WTC11 (cell line): ENCODE measurements at regions not wholly inside any gene's neighbourhood (a gene's known extent, or its start where the extent isn't known, plus 50 kb on each side); places are given as distances from the start of the nearest gene placed in this dataset.

Experiments
- ATAC-seq: fragments of 200-7000 bp; cut with Tn5 transposase; 2 replicates; pipeline ENCODE4 v1.10.0; 2021; ENCODE audit warnings: mild to moderate bottlenecking, moderate library complexity
- CTCF ChIA-PET: fragments of 300-600 bp; sonication (Branson Sonifier 250); formaldehyde crosslinking; loops from one replicate; lab custom pipeline; 2021; ENCODE audit warnings: antibody characterized with exemption; lab: Charles Lee
- POLR2A ChIA-PET: fragments of 350-600 bp; sonication (Branson Sonifier 250); formaldehyde crosslinking; loops from one replicate; lab custom pipeline; 2021; ENCODE audit warnings: antibody characterized with exemption; lab: Charles Lee
- DNase-seq: peaks from one replicate; pipeline ENCODE4 v3.0.0; 2021; ENCODE audit warnings: low spot score
- H3K27ac Mint-ChIP-seq: 2 replicates; pipeline ENCODE4 v1.8.0; 2021; ENCODE audit warnings: mixed read lengths
- H3K27me3 Mint-ChIP-seq: 2 replicates; pipeline ENCODE4 v1.8.0; 2021; ENCODE audit warnings: low read depth, mild to moderate bottlenecking, moderate library complexity, mixed read lengths
- H3K36me3 Mint-ChIP-seq: 2 replicates; pipeline ENCODE4 v1.8.0; 2021; ENCODE audit warnings: mixed read lengths
- H3K4me1 Mint-ChIP-seq: 2 replicates; pipeline ENCODE4 v1.8.0; 2022; ENCODE audit warnings: mixed read lengths
- H3K4me3 Mint-ChIP-seq: 2 replicates; pipeline ENCODE4 v1.8.0; 2021; ENCODE audit warnings: mild to moderate bottlenecking, moderate library complexity, mixed read lengths
- H3K9me3 Mint-ChIP-seq: 2 replicates; pipeline ENCODE4 v1.8.0; 2021; ENCODE audit warnings: mixed read lengths
- CTCF ChIP-seq: fragments of 200-600 bp; IDR thresholded peaks from 2 replicates; pipeline ENCODE4 v1.8.0; 2022; ENCODE audit warnings: antibody characterized with exemption
- ESRRA ChIP-seq: sonication (generic); formaldehyde crosslinking; IDR thresholded peaks from 2 replicates; pipeline ENCODE4 v1.8.1; 2022; ENCODE audit warnings: mild to moderate bottlenecking, missing genetic modification reagents, borderline replicate concordance
- ETV6 ChIP-seq: sonication (generic); formaldehyde crosslinking; IDR thresholded peaks from 2 replicates; pipeline ENCODE4 v1.8.1; 2022; ENCODE audit warnings: mild to moderate bottlenecking, missing genetic modification reagents
- FOXJ3 ChIP-seq: sonication (generic); formaldehyde crosslinking; IDR thresholded peaks from 2 replicates; pipeline ENCODE4 v1.9.0; 2021; ENCODE audit warnings: missing genetic modification reagents, mild to moderate bottlenecking, borderline replicate concordance
- FOXK1 ChIP-seq: sonication (generic); formaldehyde crosslinking; IDR thresholded peaks from 2 replicates; pipeline ENCODE4 v1.8.0; 2022; ENCODE audit warnings: mild to moderate bottlenecking, moderate library complexity, missing genetic modification reagents
- GABPB1 ChIP-seq: sonication (generic); formaldehyde crosslinking; IDR thresholded peaks from 2 replicates; pipeline ENCODE4 v1.8.1; 2023; ENCODE audit warnings: mild to moderate bottlenecking, missing genetic modification reagents
- GRHL2 ChIP-seq: fragments of 250-450 bp; sonication (Bioruptor Pico); IDR thresholded peaks from 2 replicates; pipeline ENCODE4 v1.8.0; 2022; ENCODE audit warnings: mild to moderate bottlenecking, moderate library complexity; ENCODE audit not compliant: insufficient replicate concordance, severe bottlenecking
- HMGA2 ChIP-seq: fragments of 250-450 bp; sonication (Bioruptor Pico); IDR thresholded peaks from 2 replicates; pipeline ENCODE4 v1.4.0; 2021; ENCODE audit warnings: mild to moderate bottlenecking, moderate library complexity
- JAZF1 ChIP-seq: fragments of 250-450 bp; sonication (Bioruptor Pico); IDR thresholded peaks from 2 replicates; pipeline ENCODE4 v1.9.0; 2021; ENCODE audit warnings: moderate library complexity, mild to moderate bottlenecking, inconsistent platforms
- JUN ChIP-seq: sonication (generic); formaldehyde crosslinking; IDR thresholded peaks from 2 replicates; pipeline ENCODE4 v1.8.0; 2023; ENCODE audit warnings: mild to moderate bottlenecking, missing genetic modification reagents
- KAT7 ChIP-seq: sonication (generic); formaldehyde crosslinking; IDR thresholded peaks from 2 replicates; pipeline ENCODE4 v1.8.1; 2023; ENCODE audit warnings: missing genetic modification reagents, mild to moderate bottlenecking, borderline replicate concordance
- MXD4 ChIP-seq: fragments of 250-450 bp; sonication (Bioruptor Pico); IDR thresholded peaks from 2 replicates; pipeline ENCODE4 v1.8.0; 2021; ENCODE audit warnings: mild to moderate bottlenecking, moderate library complexity, borderline replicate concordance
- NFE2L1 ChIP-seq: sonication (generic); formaldehyde crosslinking; IDR thresholded peaks from 2 replicates; pipeline ENCODE4 v1.8.1; 2023; ENCODE audit warnings: missing genetic modification reagents
- NR2C2 ChIP-seq: sonication (generic); formaldehyde crosslinking; IDR thresholded peaks from 2 replicates; pipeline ENCODE4 v1.8.0; 2022; ENCODE audit warnings: mild to moderate bottlenecking, missing genetic modification reagents
- PREB ChIP-seq: sonication (generic); formaldehyde crosslinking; IDR thresholded peaks from 2 replicates; pipeline ENCODE4 v1.8.1; 2022; ENCODE audit warnings: mild to moderate bottlenecking, missing genetic modification reagents, moderate library complexity, borderline replicate concordance
- SMAD4 ChIP-seq: sonication (generic); formaldehyde crosslinking; IDR thresholded peaks from 2 replicates; pipeline ENCODE4 v1.8.0; 2022; ENCODE audit warnings: mild to moderate bottlenecking, missing genetic modification reagents
- TCF7 ChIP-seq: sonication (generic); formaldehyde crosslinking; IDR thresholded peaks from 2 replicates; pipeline ENCODE4 v1.8.0; 2022; ENCODE audit warnings: mild to moderate bottlenecking, low read depth, missing genetic modification reagents, moderate library complexity
- USF2 ChIP-seq: sonication (generic); formaldehyde crosslinking; IDR thresholded peaks from 2 replicates; pipeline ENCODE4 v1.8.1; 2023; ENCODE audit warnings: mild to moderate bottlenecking, missing genetic modification reagents, moderate library complexity
- ZNF138 ChIP-seq: sonication (generic); formaldehyde crosslinking; conservative IDR thresholded peaks from 2 replicates; pipeline ENCODE4 v1.8.1; 2022; ENCODE audit warnings: mild to moderate bottlenecking, moderate library complexity, missing genetic modification reagents
- ZNF232 ChIP-seq: sonication (generic); formaldehyde crosslinking; IDR thresholded peaks from 2 replicates; pipeline ENCODE4 v1.8.0; 2022; ENCODE audit warnings: mild to moderate bottlenecking, missing genetic modification reagents
- TF ChIP-seq, protein P1 (sequence below): fragments of 250-450 bp; sonication (Bioruptor Pico); IDR thresholded peaks from 2 replicates; pipeline ENCODE4 v1.9.0; 2021; ENCODE audit warnings: mild to moderate bottlenecking
- TF ChIP-seq, protein P2 (sequence below): sonication (generic); formaldehyde crosslinking; IDR thresholded peaks from 2 replicates; pipeline ENCODE4 v1.8.1; 2022; ENCODE audit warnings: low read depth, missing genetic modification reagents, borderline replicate concordance
- TF ChIP-seq, protein P3 (sequence below): sonication (generic); formaldehyde crosslinking; IDR thresholded peaks from 2 replicates; pipeline ENCODE4 v1.8.1; 2023; ENCODE audit warnings: mild to moderate bottlenecking, moderate library complexity, missing genetic modification reagents

DNA sequence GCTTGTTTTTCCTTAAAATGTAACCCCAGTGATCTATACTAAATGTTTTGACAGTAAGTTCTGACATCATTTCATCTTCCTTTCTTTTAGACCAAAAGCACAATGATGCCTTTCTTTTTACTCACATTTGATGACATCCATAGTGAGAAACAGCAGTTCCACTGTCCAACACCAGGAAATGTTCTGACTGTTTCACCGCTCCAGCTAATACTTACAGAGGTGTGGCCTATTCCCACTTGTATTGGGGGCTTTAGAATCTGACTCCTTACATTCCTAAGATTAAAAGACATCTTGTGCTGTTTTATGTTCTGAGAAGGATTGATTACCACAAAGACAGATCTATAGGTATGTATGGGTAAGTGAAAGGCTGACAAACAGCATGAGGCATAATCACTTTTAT, 1018.2 kb upstream of the PRMT6 start:
- Mint-ChIP-seq H3K27ac (no peak overlapping the region), H3K9me3 (peaks cover 44% of the 10 kb centered on the region), H3K27me3 (no peaks in the 10 kb centered on the region), H3K4me3 (no peak overlapping the region), H3K36me3 (peaks cover 13% of the 10 kb centered on the region), H3K4me1 (no peaks in the 10 kb centered on the region)
- CTCF ChIA-PET: no interaction called here
- POLR2A ChIA-PET: no interaction called here
- ATAC-seq (no peak), DNase-seq (no peak)
- TF ChIP-seq MXD4 (CRISPR knock-in tag): no peak
- TF ChIP-seq FOXJ3 (CRISPR knock-in tag): no peak
- TF ChIP-seq CTCF: no peak
- TF ChIP-seq, protein P1, sequence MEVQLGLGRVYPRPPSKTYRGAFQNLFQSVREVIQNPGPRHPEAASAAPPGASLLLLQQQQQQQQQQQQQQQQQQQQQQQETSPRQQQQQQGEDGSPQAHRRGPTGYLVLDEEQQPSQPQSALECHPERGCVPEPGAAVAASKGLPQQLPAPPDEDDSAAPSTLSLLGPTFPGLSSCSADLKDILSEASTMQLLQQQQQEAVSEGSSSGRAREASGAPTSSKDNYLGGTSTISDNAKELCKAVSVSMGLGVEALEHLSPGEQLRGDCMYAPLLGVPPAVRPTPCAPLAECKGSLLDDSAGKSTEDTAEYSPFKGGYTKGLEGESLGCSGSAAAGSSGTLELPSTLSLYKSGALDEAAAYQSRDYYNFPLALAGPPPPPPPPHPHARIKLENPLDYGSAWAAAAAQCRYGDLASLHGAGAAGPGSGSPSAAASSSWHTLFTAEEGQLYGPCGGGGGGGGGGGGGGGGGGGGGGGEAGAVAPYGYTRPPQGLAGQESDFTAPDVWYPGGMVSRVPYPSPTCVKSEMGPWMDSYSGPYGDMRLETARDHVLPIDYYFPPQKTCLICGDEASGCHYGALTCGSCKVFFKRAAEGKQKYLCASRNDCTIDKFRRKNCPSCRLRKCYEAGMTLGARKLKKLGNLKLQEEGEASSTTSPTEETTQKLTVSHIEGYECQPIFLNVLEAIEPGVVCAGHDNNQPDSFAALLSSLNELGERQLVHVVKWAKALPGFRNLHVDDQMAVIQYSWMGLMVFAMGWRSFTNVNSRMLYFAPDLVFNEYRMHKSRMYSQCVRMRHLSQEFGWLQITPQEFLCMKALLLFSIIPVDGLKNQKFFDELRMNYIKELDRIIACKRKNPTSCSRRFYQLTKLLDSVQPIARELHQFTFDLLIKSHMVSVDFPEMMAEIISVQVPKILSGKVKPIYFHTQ (CRISPR knock-in tag): no peak
- no peak for TF ChIP-seq SMAD4 (CRISPR knock-in tag)
- no peak for TF ChIP-seq ETV6 (CRISPR knock-in tag)
- TF ChIP-seq TCF7: no peak
- TF ChIP-seq ZNF232: no peak
- no peak for TF ChIP-seq FOXK1 (CRISPR knock-in tag)
- no peak for TF ChIP-seq ZNF138 (CRISPR knock-in tag)
- TF ChIP-seq ESRRA (CRISPR knock-in tag): no peak
- TF ChIP-seq JUN: no peak
- TF ChIP-seq, protein P2, sequence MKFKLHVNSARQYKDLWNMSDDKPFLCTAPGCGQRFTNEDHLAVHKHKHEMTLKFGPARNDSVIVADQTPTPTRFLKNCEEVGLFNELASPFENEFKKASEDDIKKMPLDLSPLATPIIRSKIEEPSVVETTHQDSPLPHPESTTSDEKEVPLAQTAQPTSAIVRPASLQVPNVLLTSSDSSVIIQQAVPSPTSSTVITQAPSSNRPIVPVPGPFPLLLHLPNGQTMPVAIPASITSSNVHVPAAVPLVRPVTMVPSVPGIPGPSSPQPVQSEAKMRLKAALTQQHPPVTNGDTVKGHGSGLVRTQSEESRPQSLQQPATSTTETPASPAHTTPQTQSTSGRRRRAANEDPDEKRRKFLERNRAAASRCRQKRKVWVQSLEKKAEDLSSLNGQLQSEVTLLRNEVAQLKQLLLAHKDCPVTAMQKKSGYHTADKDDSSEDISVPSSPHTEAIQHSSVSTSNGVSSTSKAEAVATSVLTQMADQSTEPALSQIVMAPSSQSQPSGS: no peak
- no peak for TF ChIP-seq JAZF1 (CRISPR knock-in tag)
- no peak for TF ChIP-seq NR2C2 (CRISPR knock-in tag)

GRCh38 chr1:106043971-106044370, 1012.5 kb upstream of the PRMT6 start:
- no peak for DNase-seq
- H3K4me1 Mint-ChIP-seq: no peaks in the 10 kb centered on the region
- no peaks in the 10 kb centered on the region for H3K27me3 Mint-ChIP-seq
- peaks cover 25% of the 10 kb centered on the region for H3K9me3 Mint-ChIP-seq
- ChIA-PET POLR2A (no interaction called here), CTCF (no interaction called here)
- H3K4me3 Mint-ChIP-seq: no peak overlapping the region
- H3K27ac Mint-ChIP-seq: no peak overlapping the region
- no peak for ATAC-seq
- H3K36me3 Mint-ChIP-seq: peaks cover 13% of the 10 kb centered on the region
- TF ChIP-seq USF2 (CRISPR knock-in tag) (no peak), NR2C2 (CRISPR knock-in tag) (no peak), KAT7 (CRISPR knock-in tag) (no peak), GABPB1 (CRISPR knock-in tag) (no peak), HMGA2 (CRISPR knock-in tag) (no peak), NFE2L1 (CRISPR knock-in tag) (no peak), GRHL2 (no peak), PREB (CRISPR knock-in tag) (no peak)
- TF ChIP-seq, protein P3, sequence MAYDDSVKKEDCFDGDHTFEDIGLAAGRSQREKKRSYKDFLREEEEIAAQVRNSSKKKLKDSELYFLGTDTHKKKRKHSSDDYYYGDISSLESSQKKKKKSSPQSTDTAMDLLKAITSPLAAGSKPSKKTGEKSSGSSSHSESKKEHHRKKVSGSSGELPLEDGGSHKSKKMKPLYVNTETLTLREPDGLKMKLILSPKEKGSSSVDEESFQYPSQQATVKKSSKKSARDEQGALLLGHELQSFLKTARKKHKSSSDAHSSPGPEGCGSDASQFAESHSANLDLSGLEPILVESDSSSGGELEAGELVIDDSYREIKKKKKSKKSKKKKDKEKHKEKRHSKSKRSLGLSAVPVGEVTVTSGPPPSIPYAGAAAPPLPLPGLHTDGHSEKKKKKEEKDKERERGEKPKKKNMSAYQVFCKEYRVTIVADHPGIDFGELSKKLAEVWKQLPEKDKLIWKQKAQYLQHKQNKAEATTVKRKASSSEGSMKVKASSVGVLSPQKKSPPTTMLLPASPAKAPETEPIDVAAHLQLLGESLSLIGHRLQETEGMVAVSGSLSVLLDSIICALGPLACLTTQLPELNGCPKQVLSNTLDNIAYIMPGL (CRISPR knock-in tag): no peak
- TF ChIP-seq, protein P2: no peak
